ENCODE measurements at regions not wholly inside any gene's neighbourhood (a gene's known extent, or its start where the extent isn't known, plus 50 kb on each side); places are given as distances from the start of the nearest gene placed in this dataset.

- no peak overlapping the region for H2AFZ ChIP-seq
- no peaks in the 10 kb centered on the region for H3K36me3 ChIP-seq (replicated peaks; ENCODE audit: insufficient read depth, low read depth)
- 77% methylated on average over 3 of the region's 3 CpGs for WGBS (ENCODE audit: low lambda C conversion rate, missing lambda C conversion rate)
- H3K9me3 ChIP-seq (ENCODE audit: low read depth), result no peaks in the 10 kb centered on the region
- DNase-seq (ENCODE audit: low spot score), result no peak
- H3K9me2 ChIP-seq (replicated peaks; ENCODE audit: insufficient read depth), result no peaks in the 10 kb centered on the region
- H3K27ac ChIP-seq, result no peak overlapping the region
- no peaks in the 10 kb centered on the region for H3K79me2 ChIP-seq
- no peaks in the 10 kb centered on the region for H3K27me3 ChIP-seq
- no peak overlapping the region for H3K4me2 ChIP-seq
- no peaks in the 10 kb centered on the region for H4K20me1 ChIP-seq (ENCODE audit: insufficient read depth, poor library complexity, severe bottlenecking)
- no peaks in the 10 kb centered on the region for H3K4me1 ChIP-seq (ENCODE audit: insufficient read depth)
- H3K4me3 ChIP-seq, result no peak overlapping the region
- TF ChIP-seq EZH2 (IDR thresholded peaks at IDR 0.05; ENCODE audit: borderline replicate concordance) (no peak), EZH2phosphoT487 (IDR thresholded peaks at IDR 0.05; ENCODE audit: low read depth, severe bottlenecking, unreplicated experiment) (no peak), CTCF (IDR thresholded peaks at IDR 0.05; ENCODE audit: poor library complexity) (no peak)
Observed at GRCh38 chr9:38255599-38255998, 136.9 kb upstream of the ALDH1B1 start.

GRCh38 chr9:38254756-38255155 is 137.7 kb upstream of the ALDH1B1 start:
- DNase-seq (ENCODE audit: low spot score), result no peak
- TF ChIP-seq CTCF (IDR thresholded peaks at IDR 0.05; ENCODE audit: poor library complexity) (no peak), EZH2phosphoT487 (IDR thresholded peaks at IDR 0.05; ENCODE audit: low read depth, severe bottlenecking, unreplicated experiment) (no peak), EZH2 (IDR thresholded peaks at IDR 0.05; ENCODE audit: borderline replicate concordance) (no peak)
- Histone ChIP-seq H3K27me3 (no peaks in the 10 kb centered on the region), H3K9me2 (replicated peaks; ENCODE audit: insufficient read depth) (no peaks in the 10 kb centered on the region), H2AFZ (no peak overlapping the region), H3K4me3 (no peak overlapping the region), H3K4me2 (no peak overlapping the region), H4K20me1 (ENCODE audit: insufficient read depth, poor library complexity, severe bottlenecking) (no peaks in the 10 kb centered on the region), H3K4me1 (ENCODE audit: insufficient read depth) (no peaks in the 10 kb centered on the region), H3K9me3 (ENCODE audit: low read depth) (no peaks in the 10 kb centered on the region), H3K79me2 (no peaks in the 10 kb centered on the region), H3K36me3 (replicated peaks; ENCODE audit: insufficient read depth, low read depth) (no peaks in the 10 kb centered on the region), H3K27ac (no peak overlapping the region)
- WGBS (ENCODE audit: low lambda C conversion rate, missing lambda C conversion rate), result 92% methylated on average over 2 of the region's 2 CpGs

- TF ChIP-seq EZH2phosphoT487 (IDR thresholded peaks at IDR 0.05; ENCODE audit: low read depth, severe bottlenecking, unreplicated experiment), result no peak
- no peak for TF ChIP-seq EZH2 (IDR thresholded peaks at IDR 0.05; ENCODE audit: borderline replicate concordance)
- no peak for TF ChIP-seq CTCF (IDR thresholded peaks at IDR 0.05; ENCODE audit: poor library complexity)
- Histone ChIP-seq H4K20me1 (ENCODE audit: insufficient read depth, poor library complexity, severe bottlenecking) (no peaks in the 10 kb centered on the region), H3K27ac (no peak overlapping the region), H3K36me3 (replicated peaks; ENCODE audit: insufficient read depth, low read depth) (no peaks in the 10 kb centered on the region), H3K9me3 (ENCODE audit: low read depth) (no peaks in the 10 kb centered on the region), H3K9me2 (replicated peaks; ENCODE audit: insufficient read depth) (no peaks in the 10 kb centered on the region), H3K4me3 (no peak overlapping the region), H3K4me2 (no peak overlapping the region), H2AFZ (no peak overlapping the region), H3K27me3 (no peaks in the 10 kb centered on the region), H3K4me1 (ENCODE audit: insufficient read depth) (no peaks in the 10 kb centered on the region), H3K79me2 (no peaks in the 10 kb centered on the region)
- DNase-seq (ENCODE audit: low spot score), result no peak
- WGBS (ENCODE audit: low lambda C conversion rate, missing lambda C conversion rate), result 80% methylated on average over 7 of the region's 7 CpGs
Observed at GRCh38 chr9:38254151-38254550, 138.4 kb upstream of the ALDH1B1 start.

- Histone ChIP-seq H3K9me3 (ENCODE audit: low read depth) (no peaks in the 10 kb centered on the region), H2AFZ (no peak overlapping the region), H3K9me2 (replicated peaks; ENCODE audit: insufficient read depth) (no peaks in the 10 kb centered on the region), H3K36me3 (replicated peaks; ENCODE audit: insufficient read depth, low read depth) (no peaks in the 10 kb centered on the region), H3K4me2 (no peak overlapping the region), H3K79me2 (no peaks in the 10 kb centered on the region), H3K27ac (no peak overlapping the region), H3K4me3 (no peak overlapping the region), H3K27me3 (no peaks in the 10 kb centered on the region), H4K20me1 (ENCODE audit: insufficient read depth, poor library complexity, severe bottlenecking) (no peaks in the 10 kb centered on the region), H3K4me1 (ENCODE audit: insufficient read depth) (no peaks in the 10 kb centered on the region)
- DNase-seq (ENCODE audit: low spot score), result no peak
- 94% methylated on average over 7 of the region's 7 CpGs for WGBS (ENCODE audit: low lambda C conversion rate, missing lambda C conversion rate)
- TF ChIP-seq EZH2phosphoT487 (IDR thresholded peaks at IDR 0.05; ENCODE audit: low read depth, severe bottlenecking, unreplicated experiment) (no peak), CTCF (IDR thresholded peaks at IDR 0.05; ENCODE audit: poor library complexity) (no peak), EZH2 (IDR thresholded peaks at IDR 0.05; ENCODE audit: borderline replicate concordance) (no peak)
Observed at GRCh38 chr9:38253200-38253599, 139.3 kb upstream of the ALDH1B1 start.
